ENCODE measurements at regions not wholly inside any gene's neighbourhood (a gene's known extent, or its start where the extent isn't known, plus 50 kb on each side); places are given as distances from the start of the nearest gene placed in this dataset.

DNA sequence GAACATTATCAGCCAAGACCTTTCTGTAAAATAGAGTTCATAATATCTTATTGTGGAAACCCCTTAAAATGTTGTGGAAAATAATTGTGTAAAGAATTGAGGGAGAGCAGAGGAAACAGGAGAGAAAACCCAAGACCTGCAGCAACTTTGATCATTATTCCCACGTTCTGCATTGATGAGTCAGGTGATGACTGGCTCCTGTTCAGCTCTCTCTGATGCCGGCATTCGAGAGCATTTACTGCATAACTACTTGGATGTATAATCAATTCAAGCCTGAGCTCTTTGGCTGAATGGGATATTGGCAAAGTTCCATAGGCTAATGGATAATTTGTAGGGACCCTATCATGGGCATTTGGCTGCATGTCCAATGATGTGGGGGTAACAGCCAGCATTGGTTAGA, 176.3 kb upstream of the ARID2 start:
- DNase-seq = no peak

DNA sequence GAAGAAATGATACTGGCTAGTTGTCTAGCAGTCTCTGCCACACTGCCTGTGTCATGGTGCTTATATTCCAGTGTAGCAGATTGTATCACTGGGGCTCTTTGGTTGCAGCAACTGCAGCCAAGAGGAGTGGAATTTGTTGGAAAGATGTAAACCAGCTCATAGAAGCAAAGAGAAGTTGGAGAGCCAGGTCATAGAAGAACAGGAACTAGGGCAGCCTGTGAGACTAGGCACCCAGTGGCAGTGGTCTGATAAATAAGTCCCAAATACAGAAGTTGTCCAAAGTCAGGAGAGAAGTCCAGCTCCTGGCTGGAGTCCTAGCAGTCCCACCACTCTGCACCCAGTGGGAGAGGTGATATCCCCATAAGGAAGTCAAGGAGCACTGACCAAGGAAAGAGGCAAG, 172.5 kb upstream of the ARID2 start:
- DNase-seq = no peak

DNA sequence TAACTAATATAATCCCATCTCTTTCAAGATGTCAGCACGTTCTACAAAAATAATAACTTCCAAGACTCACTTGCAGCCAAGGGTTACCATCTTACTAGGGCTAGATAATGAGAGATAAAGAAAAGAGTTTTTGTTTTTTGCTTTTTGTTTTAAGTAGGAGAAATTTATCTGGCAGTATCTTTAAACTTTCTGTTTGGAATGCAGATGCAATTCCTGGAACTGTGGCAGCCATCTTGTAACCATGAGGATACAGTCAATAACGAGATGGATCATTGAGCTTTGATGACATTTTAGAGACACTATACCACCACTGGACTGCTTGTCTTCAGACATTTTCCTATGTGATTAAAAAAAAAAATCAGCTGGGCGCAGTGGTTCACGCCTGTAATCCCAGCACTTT, 171.2 kb upstream of the ARID2 start:
- DNase-seq = no peak

DNA sequence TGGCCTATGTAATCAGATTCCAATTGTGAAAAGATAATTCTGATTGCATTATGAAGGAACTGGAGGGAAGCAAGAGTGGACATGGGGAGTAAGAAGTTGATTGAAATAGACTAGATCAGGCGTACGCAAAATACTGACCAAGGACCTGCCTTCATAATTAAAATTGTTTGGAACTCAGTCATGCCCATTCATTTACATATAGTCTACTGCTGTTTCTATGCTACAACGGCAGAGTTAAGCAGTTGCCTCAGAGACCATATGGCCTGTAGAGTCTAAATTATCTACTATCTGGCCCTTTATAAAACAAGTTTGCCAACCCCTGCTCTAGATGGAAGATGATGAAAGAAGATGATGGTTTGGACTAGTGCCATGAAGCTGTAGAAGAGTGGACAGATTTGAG, 170.0 kb upstream of the ARID2 start:
- no peak for DNase-seq

DNA sequence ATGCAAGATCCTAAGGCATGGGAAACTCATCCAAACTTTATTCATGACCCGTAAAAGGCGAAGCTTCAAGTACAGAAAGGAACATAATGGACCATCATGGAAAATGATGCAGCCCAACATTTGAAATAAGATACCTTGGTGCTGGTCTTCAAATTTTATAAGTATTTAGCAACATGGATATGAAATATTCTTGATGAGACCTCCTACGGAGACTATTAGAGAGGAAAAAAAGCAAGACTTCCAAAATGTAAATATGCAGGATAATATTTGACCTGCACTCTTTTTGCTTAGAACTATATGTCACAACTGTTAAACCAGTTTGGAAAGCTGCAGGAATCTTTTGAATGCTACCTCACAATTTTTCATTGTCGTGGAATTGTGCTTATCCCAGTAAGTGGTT, 168.8 kb upstream of the ARID2 start:
- no peak for DNase-seq

DNA sequence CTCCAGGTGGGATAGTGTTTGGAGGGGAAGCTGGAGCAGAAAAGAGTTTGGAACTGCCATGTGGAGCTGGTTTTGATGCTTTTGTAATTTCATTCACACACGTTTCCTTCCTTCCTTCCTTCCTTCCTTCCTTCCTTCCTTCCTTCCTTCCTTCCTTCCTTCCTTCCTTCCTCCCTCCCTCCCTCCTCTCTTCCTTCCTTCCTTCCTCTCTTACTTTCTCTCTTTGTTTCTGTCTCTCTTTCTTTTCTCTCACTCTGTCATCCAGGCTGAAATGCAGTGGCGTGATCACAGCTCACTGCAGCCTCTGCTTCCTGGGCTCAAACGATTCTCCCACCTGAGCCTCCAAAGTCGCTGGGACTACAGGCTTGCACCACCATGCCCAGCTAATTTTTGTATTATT, 168.0 kb upstream of the ARID2 start:
- DNase-seq = no peak

DNA sequence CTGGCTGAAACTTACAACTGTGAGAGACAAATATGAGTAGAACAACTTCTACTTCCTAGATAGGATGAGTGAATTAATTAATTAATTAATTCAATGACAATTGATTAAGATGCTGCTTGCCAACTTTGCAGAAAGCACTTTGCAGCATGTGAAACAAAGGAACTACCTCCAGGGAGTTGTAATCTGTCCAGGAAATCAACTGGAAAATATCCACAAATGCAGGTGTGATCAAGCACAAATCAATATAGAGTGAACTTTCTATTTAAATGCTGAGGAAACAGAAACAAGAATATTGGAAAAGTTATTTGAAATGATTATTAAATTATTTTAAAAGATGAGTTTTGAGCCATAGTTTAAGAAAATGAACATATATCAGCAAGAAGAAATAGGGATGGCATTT, 163.9 kb upstream of the ARID2 start:
- DNase-seq = no peak

DNA sequence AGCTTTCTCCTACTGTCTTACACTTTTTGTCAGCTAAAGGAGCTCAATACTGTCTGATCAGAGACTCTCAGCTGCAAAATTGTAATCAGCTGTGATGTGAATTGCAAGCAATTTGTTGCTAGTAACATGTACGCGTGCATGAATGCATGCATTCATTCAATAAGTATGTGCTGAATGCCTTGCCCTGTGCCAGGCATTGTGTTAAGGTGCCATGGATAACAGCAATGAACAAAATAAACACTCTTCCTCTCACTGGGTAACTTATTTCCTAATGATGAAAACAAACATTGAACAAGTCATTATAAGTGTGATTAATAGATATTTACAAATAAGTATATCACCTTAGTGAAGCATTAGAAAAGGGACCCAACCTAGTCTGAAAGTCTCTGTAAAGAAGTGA, 163.2 kb upstream of the ARID2 start:
- no peak for DNase-seq

DNA sequence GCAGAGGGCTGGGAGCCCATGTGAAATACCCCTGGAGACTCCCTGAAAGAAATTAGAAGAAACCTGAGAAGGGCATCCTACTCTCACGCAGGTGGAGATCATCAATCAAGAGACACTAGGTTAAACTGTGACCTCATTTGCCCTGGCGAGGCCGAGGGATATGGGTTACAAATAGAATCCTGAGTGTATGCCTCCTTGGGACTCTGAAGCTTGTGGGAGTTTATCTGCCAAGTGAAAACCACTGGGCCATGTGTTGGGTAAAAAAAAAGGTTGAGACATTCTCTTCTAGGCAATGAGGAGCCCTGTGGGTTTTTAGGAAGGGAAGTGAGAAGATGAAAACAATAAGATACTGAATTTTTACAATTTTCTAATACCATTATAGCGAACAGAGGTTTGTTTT, 160.7 kb upstream of the ARID2 start:
- DNase-seq = no peak

DNA sequence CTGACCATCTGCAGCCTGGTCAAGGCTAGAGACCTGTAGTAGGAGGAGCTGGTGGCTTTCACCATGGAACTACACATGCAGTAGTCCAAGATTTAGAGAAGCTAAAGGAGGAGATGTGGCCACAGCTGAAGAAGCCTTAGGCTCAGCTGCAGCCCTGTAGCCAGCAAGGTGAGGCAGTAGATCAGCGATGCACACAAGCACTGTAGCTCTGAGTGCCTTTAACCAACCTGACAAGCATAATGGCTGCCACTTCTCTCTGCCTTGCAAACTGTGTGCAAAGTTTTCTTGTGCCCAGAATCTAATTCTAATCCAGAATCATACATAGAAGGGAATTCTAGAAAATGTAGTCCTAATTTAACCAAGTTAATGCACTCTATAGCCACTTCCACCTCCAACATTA, 159.0 kb upstream of the ARID2 start:
- DNase-seq = no peak

DNA sequence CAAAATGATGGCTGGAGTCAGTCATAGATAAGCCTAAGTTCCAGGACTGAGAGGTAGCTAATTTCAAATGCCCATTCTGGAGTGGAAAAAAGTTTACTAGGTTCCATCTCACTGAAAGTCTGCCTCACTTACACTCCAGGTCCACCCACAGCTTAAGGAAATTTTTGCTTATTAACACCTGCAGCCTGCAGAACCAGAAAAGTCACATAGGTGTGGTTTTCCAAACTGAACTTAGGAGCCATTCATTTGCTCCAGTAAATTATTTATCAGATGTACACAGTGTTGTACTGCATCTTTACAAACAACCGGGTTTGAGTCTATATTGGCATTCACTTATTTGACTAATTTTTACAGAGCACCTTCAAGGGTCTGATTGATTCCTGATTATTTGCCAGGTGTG, 157.4 kb upstream of the ARID2 start:
- no peak for DNase-seq

DNA sequence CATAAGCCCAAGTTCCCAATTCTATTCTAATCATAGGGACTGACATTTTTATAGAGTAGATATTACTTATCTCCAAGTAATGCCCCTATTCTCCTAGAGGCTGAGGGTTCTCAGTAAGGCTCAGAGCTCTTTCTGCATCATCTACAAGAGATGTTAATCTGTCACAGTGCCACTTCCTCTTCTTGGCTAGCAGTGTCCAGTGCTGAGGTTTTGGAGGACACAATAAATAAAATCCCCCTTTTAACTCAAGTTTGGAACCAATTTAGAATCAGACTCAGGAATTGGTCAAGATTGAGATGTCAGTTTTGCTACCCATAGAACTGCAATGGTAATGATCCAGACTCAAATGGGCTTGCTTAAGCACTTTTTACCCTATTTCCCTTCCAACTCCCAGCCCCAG, 154.1 kb upstream of the ARID2 start:
- DNase-seq = no peak

DNA sequence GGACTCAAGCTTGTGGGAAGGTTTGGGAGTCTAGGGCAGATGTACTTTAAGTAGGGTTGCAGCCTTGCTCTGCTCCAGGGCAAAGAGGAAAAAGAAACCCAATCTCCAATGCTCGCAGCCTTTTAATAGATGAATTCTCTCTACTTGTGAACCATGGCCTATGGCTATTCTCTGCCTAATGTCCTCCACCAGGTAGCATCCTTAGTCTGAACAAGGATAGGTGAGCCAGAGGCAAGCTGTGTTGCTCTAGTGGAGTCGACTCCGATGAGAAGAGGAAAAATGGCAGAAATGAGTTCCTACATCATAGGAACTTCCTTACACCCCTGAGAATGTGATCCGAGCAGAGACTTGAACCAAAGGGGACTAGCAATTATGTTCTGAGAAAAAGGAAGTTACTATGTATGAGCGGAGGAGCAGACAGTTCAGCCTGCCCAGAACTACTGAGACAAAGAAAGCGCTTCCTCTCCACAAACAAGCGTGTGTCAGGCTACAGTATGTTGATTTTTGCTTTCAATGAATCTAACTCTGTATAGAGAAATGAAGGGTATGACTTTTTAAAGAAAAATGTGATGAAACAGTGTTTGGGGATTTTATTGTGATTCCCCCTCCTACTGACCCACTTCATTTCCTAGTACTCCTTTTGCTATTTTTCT, 153.6 kb upstream of the ARID2 start:
- no peak for DNase-seq

DNA sequence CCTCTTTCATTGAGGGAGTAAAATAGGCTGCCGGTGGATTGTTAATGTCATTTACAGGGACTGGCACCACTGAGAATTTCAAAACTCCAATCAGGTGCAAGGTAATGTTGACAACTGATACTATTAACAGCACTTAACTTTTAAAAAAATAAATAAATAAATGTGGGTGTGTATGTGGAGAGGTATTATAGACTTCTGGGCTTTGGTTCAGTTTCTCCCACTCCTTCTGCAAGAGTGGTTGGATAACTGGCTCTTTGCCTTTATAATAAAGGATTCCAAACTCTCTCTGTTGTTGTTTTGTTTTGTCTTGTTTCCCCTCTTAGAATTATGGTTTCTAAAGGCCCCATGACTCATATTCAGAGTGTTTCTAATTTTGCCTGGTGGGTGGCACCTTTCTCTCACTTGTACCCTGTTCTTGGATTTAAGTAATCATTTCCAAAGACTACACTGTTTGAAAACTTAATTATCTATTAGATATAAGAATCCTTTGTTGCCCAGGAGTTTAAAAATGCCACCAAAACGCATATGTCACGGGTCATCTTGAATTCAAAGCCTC, 151.6 kb upstream of the ARID2 start:
- DNase-seq = peak; percentile 9

DNA sequence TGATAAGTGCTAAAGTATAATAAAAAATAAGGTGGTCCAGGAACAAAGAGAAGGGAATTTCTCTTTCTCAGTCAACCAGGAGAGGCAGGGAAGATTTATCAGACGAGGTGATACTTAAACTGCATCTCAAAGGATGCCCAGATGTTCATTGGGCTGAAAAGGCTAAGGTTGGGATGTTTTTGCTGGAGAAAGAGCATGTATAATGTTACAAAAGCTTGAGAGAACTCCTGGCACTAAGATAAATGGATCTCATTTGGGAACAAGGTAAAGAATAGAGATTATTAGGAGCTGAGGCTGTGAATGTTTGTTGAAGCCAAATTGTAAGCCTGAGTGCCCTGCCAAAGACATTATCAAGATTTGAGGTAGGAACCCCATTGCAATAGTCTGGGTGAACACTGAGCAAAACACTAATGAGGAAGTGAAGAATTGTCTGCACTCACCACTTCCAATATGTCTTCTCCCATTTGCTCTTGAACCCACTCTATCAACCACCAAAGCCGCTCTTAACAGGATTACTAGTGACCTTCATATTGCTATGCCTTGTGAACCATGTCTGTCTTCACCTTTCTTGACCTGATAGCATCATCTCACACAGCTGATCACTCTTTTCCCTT, 149.0 kb upstream of the ARID2 start:
- no peak for DNase-seq

DNA sequence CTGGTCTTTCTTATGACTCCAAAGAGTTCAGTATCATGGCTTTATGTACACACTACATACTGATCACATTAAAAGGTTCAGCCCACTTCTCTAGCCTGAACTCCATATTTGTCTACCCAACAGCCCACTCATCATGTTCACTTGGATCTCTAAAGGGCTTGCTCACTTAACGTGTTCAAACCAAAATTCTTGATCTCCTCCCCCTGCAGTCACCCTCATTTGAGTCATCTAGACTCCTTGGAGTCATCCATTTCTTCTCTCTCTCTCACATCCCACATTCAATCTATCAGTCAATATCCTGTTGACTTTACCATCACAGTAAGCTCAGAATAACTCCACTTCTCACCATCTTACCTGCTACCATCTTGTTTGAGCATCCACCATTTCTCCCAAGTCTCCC, 148.4 kb upstream of the ARID2 start:
- no peak for DNase-seq

DNA sequence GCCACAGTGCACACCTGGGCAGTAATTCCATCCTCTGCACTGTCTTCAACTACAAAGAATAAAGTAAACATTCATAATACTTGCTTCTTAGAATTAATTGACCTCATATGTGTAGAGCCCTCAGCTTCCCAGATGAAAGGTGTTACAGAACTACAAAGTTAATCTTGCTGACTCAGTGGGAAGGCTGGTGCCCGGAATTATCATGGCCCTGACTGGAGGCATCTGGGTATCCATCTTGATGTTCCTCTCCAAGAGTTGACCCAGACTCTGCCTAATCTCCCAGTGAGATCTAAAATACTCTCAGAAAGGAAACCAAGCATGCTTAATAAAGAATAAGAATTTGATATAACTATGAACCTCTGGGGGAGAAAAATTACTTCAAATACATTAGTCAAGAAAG, 147.0 kb upstream of the ARID2 start:
- DNase-seq = no peak

DNA sequence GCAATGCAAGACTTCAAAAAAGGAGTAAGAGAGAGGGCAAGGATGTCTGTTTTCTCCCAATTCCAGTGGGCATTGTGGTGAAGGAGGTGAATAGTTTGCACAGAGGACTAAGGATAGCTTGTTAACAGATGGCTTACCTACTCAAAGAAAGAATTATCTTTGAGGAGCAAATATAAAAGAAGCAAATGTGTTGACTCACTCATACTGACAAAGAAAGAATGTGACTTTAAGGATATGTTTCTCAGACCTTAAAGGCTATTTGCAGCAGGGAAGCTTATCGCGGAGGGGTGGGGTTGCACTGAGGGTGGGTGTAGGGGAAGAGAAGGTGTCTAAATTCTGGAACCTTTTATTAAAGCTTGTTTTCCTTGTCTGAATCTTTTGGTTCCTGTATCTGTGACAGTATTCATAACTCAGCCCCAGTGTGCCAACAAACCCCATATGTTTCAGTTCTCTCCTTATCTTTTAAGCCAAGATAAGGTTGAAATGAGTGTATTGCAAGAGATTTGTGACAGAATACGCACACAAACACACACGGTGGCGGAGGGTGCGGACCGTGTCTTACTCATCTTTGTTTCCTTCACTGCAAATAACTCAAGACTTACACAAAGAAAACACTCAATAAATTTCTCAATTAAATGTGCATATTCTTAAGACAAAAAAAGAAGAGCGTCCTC, 146.4 kb upstream of the ARID2 start:
- DNase-seq = no peak

DNA sequence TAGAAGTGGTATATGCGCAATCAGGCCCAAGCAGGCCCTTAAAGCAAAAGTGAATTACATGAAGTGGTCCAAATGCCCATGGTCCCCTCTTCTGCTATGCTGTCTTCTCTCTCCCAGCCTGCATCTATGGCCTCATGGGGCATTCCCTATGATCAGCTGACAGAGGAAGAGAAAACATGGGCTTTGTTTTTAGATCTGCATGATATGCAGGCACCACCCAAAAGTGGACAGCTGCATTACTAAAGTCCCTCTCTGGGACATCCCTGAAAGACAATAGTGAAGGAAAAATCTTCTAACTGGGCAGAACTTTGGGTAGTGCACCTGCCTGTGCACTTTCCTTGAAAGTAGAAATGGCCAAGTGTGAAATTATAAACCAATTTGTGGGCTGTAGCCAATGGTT, 145.2 kb upstream of the ARID2 start:
- DNase-seq = no peak

DNA sequence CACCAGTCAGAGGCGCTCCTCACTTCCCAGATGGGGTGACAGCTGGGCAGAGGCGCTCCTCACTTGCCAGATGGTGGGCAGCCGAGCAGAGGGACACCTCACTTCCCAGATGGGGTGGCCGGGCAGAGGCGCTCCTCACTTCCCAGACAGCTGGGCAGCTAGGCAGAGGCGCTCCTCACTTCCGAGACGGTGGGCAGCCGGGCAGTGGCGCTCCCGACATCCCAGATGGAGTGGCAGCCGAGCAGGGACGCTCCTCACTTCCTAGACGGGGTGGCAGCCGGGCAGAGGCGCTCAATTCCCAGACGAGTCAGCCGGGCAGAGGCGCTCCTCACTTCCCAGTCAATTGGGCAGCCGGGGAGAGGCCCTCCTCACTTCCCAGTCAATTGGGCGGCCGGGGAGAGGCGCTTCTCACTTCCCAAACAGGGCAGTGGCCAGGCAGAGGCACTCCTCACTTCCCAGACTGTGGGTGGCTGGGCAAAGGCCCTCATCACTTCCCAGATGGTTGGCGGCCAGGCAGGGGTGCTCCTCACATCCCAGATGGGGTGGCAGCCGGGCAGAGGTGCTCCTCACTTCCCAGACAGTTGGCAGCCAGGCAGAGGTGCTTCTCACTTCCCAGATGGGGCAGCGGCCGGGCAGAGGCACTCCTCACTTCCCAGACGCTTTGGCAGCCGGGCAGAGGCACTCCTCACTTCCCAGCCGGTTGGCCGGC, 143.8 kb upstream of the ARID2 start:
- no peak for DNase-seq

DNA sequence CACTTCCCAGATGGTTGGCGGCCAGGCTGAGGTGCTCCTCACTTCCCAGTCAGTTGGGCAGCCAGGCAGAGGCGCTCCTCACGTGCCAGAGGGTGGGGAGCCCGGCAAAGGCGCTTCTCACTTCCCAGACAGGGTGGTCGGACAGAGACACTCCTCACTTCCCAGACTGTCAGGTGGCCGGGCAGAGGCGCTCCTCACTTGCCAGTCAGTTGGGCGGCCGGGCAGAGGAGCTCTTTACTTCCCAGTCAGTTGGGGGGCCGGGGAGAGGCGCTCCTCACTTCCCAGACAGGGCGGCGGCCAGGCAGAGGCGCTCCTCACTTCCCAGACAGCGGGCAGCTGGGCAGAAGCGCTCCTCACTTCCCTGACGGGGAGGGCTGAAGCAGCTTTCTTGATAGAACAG, 143.0 kb upstream of the ARID2 start:
- no peak for DNase-seq

DNA sequence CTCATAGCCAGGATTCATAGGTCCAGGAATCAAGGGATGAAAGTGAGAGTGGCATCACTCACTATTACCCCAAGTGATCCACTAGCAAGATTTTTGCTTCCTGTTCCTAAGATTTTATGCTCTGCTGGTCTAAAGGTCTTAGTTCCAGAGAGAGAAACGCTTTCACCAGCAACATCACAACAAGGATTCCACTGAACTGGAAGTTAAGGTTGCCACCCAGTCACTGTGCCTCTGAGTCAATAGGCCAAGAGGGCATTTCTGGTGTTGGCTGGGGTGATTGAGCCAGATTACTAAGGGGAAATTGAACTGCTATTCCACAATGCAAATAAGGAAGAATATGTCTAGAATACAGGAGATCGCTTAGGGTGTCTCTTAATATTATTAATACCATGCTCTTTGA, 142.5 kb upstream of the ARID2 start:
- no peak for DNase-seq

DNA sequence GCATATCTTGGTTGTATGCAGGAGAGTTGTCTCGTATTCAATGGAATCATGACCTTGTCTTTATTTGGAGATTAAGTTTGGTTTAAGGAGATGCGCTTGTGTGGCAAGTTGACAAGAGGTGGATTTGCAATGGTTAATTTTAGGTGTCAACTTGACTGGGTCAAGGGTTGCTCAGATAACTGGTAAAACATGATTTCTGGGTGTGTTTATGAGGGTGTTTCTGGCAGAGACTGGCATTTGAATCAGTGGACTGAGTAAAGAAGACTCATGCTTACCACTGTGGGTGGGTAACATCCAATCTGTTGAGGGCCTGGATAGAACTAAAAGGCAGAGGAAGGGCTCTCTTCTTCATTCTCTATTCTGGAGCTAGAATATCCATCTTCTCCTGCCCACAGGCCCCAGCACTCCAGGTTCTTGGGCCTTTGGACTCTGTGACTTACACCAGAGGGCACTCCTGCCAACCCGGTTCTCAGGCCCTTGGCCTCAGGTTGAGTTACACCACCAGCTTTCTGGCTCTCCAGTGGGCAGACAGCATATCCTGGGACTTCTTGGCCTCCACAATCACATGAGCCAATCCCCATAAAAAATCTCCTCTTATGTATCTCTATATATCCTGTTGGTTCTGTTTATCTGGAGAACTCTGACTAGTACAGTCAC, 141.5 kb upstream of the ARID2 start:
- no peak for DNase-seq
